ENCODE measurements at regions not wholly inside any gene's neighbourhood (a gene's known extent, or its start where the extent isn't known, plus 50 kb on each side); places are given as distances from the start of the nearest gene placed in this dataset.

GRCh38 chr11:119980431-119980830 lies 157.5 kb downstream of the TRIM29 start:
- Histone ChIP-seq H3K27ac (no peak overlapping the region), H3K36me3 (no peaks in the 10 kb centered on the region), H3K4me3 (no peak overlapping the region), H3K27me3 (peaks cover 0 to 46% (median 5%) of the 10 kb centered on the region in 3 donors), H3K9me3 (no peaks in the 10 kb centered on the region), H3K4me1 (no peaks in the 10 kb centered on the region)
- WGBS, 2 donors, result 72 to 79% methylated on average over 11 of the region's 11 CpGs
- DNase-seq, result no peak
- TF ChIP-seq POLR2A (IDR thresholded peaks at IDR 0.05), result no peak
- no peak for TF ChIP-seq POLR2AphosphoS5 (IDR thresholded peaks at IDR 0.05)
- no peak for TF ChIP-seq CTCF (IDR thresholded peaks at IDR 0.05)
- TF ChIP-seq EP300 (IDR thresholded peaks at IDR 0.05), result no peak
- intact Hi-C loops (cut with DNase I), result no loop called here

GRCh38 chr11:119979701-119980100 lies 158.2 kb downstream of the TRIM29 start:
- intact Hi-C loops (cut with DNase I), result no loop called here
- Histone ChIP-seq H3K4me1 (no peaks in the 10 kb centered on the region), H3K27me3 (peaks cover 0 to 49% (median 5%) of the 10 kb centered on the region in 3 donors), H3K9me3 (no peaks in the 10 kb centered on the region), H3K36me3 (no peaks in the 10 kb centered on the region), H3K4me3 (no peak overlapping the region), H3K27ac (no peak overlapping the region)
- 48 to 55% methylated on average over 5 of the region's 5 CpGs for WGBS, 2 donors
- no peak for TF ChIP-seq EP300 (IDR thresholded peaks at IDR 0.05)
- TF ChIP-seq POLR2A (IDR thresholded peaks at IDR 0.05), result no peak
- no peak for TF ChIP-seq CTCF (IDR thresholded peaks at IDR 0.05)
- no peak for TF ChIP-seq POLR2AphosphoS5 (IDR thresholded peaks at IDR 0.05)
- DNase-seq, result no peak

- H3K4me3 ChIP-seq, result no peak overlapping the region
- no peak overlapping the region for H3K27ac ChIP-seq
- TF ChIP-seq EP300 (IDR thresholded peaks at IDR 0.05), result no peak
- TF ChIP-seq POLR2A (IDR thresholded peaks at IDR 0.05), result no peak
- TF ChIP-seq POLR2AphosphoS5 (IDR thresholded peaks at IDR 0.05), result no peak
- TF ChIP-seq CTCF (IDR thresholded peaks at IDR 0.05), result no peak
- WGBS, 2 donors, result 73 to 77% methylated on average over 3 of the region's 3 CpGs
- no peak for DNase-seq
- H3K27me3 ChIP-seq, result peaks cover 0 to 49% (median 5%) of the 10 kb centered on the region in 3 donors
- no peaks in the 10 kb centered on the region for H3K9me3 ChIP-seq
- intact Hi-C loops (cut with DNase I), result no loop called here
- no peaks in the 10 kb centered on the region for H3K36me3 ChIP-seq
- no peaks in the 10 kb centered on the region for H3K4me1 ChIP-seq
These were observed 159.2 kb downstream of the TRIM29 start for GRCh38 chr11:119978696-119979095.

GRCh38 chr11:119977881-119978280 lies 160.0 kb downstream of the TRIM29 start:
- Histone ChIP-seq H3K4me1 (no peaks in the 10 kb centered on the region), H3K27ac (no peak overlapping the region), H3K36me3 (no peaks in the 10 kb centered on the region), H3K27me3 (peaks cover 0 to 42% (median 5%) of the 10 kb centered on the region in 3 donors), H3K4me3 (no peak overlapping the region), H3K9me3 (no peaks in the 10 kb centered on the region)
- no peak for DNase-seq
- intact Hi-C loops (cut with DNase I), result no loop called here
- no peak for TF ChIP-seq POLR2A (IDR thresholded peaks at IDR 0.05)
- no peak for TF ChIP-seq POLR2AphosphoS5 (IDR thresholded peaks at IDR 0.05)
- 67 to 81% methylated on average over 12 of the region's 12 CpGs for WGBS, 2 donors

GRCh38 chr11:119977561-119977860 lies 160.4 kb downstream of the TRIM29 start:
- Histone ChIP-seq H3K27me3 (peaks cover 0 to 39% (median 5%) of the 10 kb centered on the region in 3 donors), H3K9me3 (no peaks in the 10 kb centered on the region), H3K4me3 (no peak overlapping the region), H3K4me1 (no peaks in the 10 kb centered on the region), H3K27ac (no peak overlapping the region), H3K36me3 (no peaks in the 10 kb centered on the region)
- TF ChIP-seq CTCF (IDR thresholded peaks at IDR 0.05) (no peak), EP300 (IDR thresholded peaks at IDR 0.05) (no peak)
- no peak for DNase-seq
- WGBS, 2 donors, result 60 to 86% methylated on average over 3 of the region's 3 CpGs
- intact Hi-C loops (cut with DNase I), result no loop called here
